Colonic mucosa (tissue), 4 donors: ENCODE measurements at regions not wholly inside any gene's neighbourhood (a gene's known extent, or its start where the extent isn't known, plus 50 kb on each side); places are given as distances from the start of the nearest gene placed in this dataset.

Experiments used
- DNase-seq: peaks from one replicate; pipeline ENCODE4 v3.0.0-alpha.2; 2020
- H3K27ac ChIP-seq: fragments of 200-600 bp; one replicate; pipeline ENCODE4 v1.8.0; 2021
- H3K27me3 ChIP-seq: fragments of 200-600 bp; one replicate; pipeline ENCODE4 v1.8.0; 2021
- H3K36me3 ChIP-seq: fragments of 200-600 bp; one replicate; pipeline ENCODE4 v1.8.0; 2021
- H3K4me1 ChIP-seq: fragments of 200-600 bp; one replicate; pipeline ENCODE4 v1.8.0; 2021; ENCODE audit warnings: mild to moderate bottlenecking
- H3K4me3 ChIP-seq: fragments of 200-600 bp; one replicate; pipeline ENCODE4 v1.8.0; 2021
- H3K9ac ChIP-seq, 2 donors: one replicate each; pipeline ENCODE4 v1.7.0; 2013; ENCODE audit warnings: control low read depth in 2 of 2, low read depth in 2 of 2, low read length in 2 of 2
- H3K9me3 ChIP-seq: fragments of 200-600 bp; one replicate; pipeline ENCODE4 v1.8.0; 2021
- intact Hi-C: fragments of 100-400 bp; cut with DNase I; formaldehyde crosslinking; loops from one replicate; pipeline ENCODE4 v1.14.1; 2022
- TF ChIP-seq, protein P1 (sequence below): fragments of 200-600 bp; IDR thresholded peaks from one replicate; pipeline ENCODE4 v1.8.0; 2022; ENCODE audit warnings: antibody characterized with exemption, mild to moderate bottlenecking
- donor health status: healthy.
- donor health status: DM: no; HTN: no; CAD: no.
- donor health status: DM: no; HTN: no; CAD: no.

DNA sequence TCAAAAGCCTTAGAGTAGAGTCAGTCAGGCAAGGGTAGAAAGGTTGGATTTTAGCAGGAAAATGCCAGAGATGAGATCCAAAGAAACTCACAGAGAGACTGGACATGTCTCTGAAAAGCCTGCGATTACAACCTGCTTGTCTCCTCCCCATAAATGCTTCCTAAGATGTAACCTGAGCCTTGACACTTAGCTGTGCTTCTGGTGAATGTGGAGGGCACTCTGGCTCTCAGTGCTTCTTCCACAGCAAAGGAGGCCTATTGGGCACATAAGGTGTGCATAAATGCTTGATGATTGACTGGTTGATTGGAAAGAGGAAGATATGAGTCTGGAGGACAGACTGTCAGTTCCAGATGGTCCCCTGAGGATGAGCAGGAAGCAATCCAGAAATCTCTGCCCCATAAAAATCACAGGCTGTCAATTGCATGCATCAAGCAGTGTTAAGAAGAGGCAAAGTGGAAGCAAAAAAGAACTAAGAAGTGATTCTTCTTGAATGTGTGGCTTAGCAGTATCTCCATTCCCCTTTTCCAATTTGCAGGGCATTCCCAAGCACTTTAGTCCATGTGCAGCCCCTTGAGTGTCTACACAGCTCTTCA lies 236.2 kb upstream of the RRP15 start:
- no peak overlapping the region for H3K4me3 ChIP-seq
- no peaks in the 10 kb centered on the region for H3K27me3 ChIP-seq
- DNase-seq, result no peak
- intact Hi-C loops, result no loop called here
- no peaks in the 10 kb centered on the region for H3K36me3 ChIP-seq
- H3K4me1 ChIP-seq, result no peaks in the 10 kb centered on the region
- no peak overlapping the region for H3K9ac ChIP-seq
- H3K9me3 ChIP-seq, result no peaks in the 10 kb centered on the region
- TF ChIP-seq, protein P1, sequence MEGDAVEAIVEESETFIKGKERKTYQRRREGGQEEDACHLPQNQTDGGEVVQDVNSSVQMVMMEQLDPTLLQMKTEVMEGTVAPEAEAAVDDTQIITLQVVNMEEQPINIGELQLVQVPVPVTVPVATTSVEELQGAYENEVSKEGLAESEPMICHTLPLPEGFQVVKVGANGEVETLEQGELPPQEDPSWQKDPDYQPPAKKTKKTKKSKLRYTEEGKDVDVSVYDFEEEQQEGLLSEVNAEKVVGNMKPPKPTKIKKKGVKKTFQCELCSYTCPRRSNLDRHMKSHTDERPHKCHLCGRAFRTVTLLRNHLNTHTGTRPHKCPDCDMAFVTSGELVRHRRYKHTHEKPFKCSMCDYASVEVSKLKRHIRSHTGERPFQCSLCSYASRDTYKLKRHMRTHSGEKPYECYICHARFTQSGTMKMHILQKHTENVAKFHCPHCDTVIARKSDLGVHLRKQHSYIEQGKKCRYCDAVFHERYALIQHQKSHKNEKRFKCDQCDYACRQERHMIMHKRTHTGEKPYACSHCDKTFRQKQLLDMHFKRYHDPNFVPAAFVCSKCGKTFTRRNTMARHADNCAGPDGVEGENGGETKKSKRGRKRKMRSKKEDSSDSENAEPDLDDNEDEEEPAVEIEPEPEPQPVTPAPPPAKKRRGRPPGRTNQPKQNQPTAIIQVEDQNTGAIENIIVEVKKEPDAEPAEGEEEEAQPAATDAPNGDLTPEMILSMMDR, result no peak
- no peak overlapping the region for H3K27ac ChIP-seq

DNA sequence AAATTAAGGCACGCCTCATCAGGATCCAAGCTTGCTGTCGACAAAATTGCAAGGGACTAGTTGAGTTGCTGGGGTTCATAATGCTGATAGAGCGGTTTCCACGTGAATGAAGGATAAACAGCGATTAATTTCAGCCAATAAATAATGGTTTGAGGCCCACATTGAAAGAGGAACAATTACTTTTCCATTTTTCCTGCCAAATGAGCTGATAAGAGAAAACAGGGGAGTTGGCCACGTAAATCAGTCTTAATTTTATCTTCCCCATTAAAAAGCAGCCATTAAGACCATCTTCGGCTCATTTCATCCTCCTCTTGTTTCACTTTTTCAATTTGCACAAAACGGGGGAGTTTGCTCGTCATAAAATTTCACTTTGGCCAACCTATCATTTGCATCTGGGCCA lies 235.5 kb upstream of the RRP15 start:
- no peaks in the 10 kb centered on the region for H3K27me3 ChIP-seq
- TF ChIP-seq, protein P1, result no peak
- intact Hi-C loops, result no loop called here
- DNase-seq, result no peak
- H3K9ac ChIP-seq, result no peak overlapping the region
- no peaks in the 10 kb centered on the region for H3K9me3 ChIP-seq
- no peak overlapping the region for H3K4me3 ChIP-seq
- no peak overlapping the region for H3K27ac ChIP-seq
- no peaks in the 10 kb centered on the region for H3K36me3 ChIP-seq
- no peaks in the 10 kb centered on the region for H3K4me1 ChIP-seq

GRCh38 chr1:218058730-218059129 lies 226.4 kb upstream of the RRP15 start:
- no peaks in the 10 kb centered on the region for H3K4me1 ChIP-seq
- H3K27me3 ChIP-seq, result no peaks in the 10 kb centered on the region
- H3K9ac ChIP-seq, result no peak overlapping the region
- no peaks in the 10 kb centered on the region for H3K9me3 ChIP-seq
- no peaks in the 10 kb centered on the region for H3K36me3 ChIP-seq
- no peak overlapping the region for H3K27ac ChIP-seq
- intact Hi-C loops, result no loop called here
- TF ChIP-seq, protein P1, result no peak
- no peak for DNase-seq
- H3K4me3 ChIP-seq, result no peak overlapping the region

DNA sequence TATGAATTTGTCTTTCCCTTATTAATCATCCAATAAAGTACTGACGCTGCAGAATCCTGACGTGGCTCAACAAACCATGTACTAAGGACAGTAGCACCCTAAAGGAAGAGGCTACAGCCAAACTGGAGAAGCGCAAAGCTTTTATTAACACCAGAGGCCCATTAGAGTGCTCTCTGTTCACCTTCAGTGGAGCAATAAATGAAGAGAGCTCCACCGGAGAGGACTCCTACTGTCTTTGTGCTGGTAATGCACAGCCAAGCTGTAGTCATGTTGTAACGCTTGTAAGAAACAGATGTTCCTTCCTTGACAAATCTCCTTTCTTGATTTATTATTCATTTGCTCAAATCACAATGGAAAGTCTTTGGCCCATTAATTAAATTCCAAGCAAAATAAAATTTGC lies 220.7 kb upstream of the RRP15 start:
- Histone ChIP-seq H3K9me3 (no peaks in the 10 kb centered on the region), H3K9ac (no peak overlapping the region), H3K4me3 (no peak overlapping the region), H3K36me3 (no peaks in the 10 kb centered on the region), H3K4me1 (no peaks in the 10 kb centered on the region), H3K27me3 (no peaks in the 10 kb centered on the region), H3K27ac (no peak overlapping the region)
- DNase-seq, result no peak
- intact Hi-C loops, result no loop called here
- TF ChIP-seq, protein P1, result no peak

DNA sequence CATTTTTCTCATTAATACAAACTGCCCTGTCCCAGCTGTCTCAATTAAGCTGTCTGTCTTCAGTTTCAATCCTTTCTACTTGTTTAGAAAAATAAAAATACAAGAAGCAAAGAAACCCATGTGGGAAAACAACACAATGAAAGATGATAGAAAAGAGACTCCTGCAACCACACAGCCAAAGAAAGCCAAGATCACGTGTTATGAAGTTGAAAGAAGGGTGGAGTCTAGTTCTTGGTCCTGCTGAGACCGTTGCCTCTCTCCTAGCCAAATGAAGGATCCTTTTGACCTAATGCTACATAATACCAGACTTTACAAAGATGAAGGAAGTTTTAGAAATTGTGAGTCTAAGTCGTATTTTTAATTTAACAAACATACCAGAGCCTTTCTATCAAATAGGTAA lies 218.8 kb upstream of the RRP15 start:
- DNase-seq, result no peak
- intact Hi-C loops, result no loop called here
- TF ChIP-seq, protein P1, result no peak

More for the DNA sequence above, 218.8 kb upstream of the RRP15 start:
- Histone ChIP-seq H3K4me3 (no peak overlapping the region), H3K27me3 (no peaks in the 10 kb centered on the region), H3K9ac (no peak overlapping the region), H3K4me1 (no peaks in the 10 kb centered on the region), H3K27ac (no peak overlapping the region), H3K36me3 (no peaks in the 10 kb centered on the region), H3K9me3 (no peaks in the 10 kb centered on the region)
